Breast epithelium (tissue), 3 donors: ENCODE measurements at regions not wholly inside any gene's neighbourhood (a gene's known extent, or its start where the extent isn't known, plus 50 kb on each side); places are given as distances from the start of the nearest gene placed in this dataset.

Experiments used
- CTCF ChIP-seq, 3 donors: fragments of 450-650 bp; IDR thresholded peaks; one replicate each; pipeline ENCODE4 v1.5.1; 2016 to 2017; ENCODE audit warnings: antibody characterized with exemption in 3 of 3, mild to moderate bottlenecking in 3 of 3, moderate library complexity in 3 of 3
- POLR2A ChIP-seq: fragments of 450-650 bp; IDR thresholded peaks from one replicate; pipeline ENCODE4 v1.6.1; 2016; ENCODE audit warnings: antibody characterized with exemption, mild to moderate bottlenecking, moderate library complexity
- POLR2AphosphoS5 ChIP-seq, 3 donors: sonication (generic); formaldehyde crosslinking; IDR thresholded peaks; one replicate each; pipeline ENCODE4 v1.6.1; 2017; ENCODE audit warnings: antibody characterized with exemption in 3 of 3

- TF ChIP-seq CTCF (IDR thresholded peaks at IDR 0.05), result no peak
- no peak for TF ChIP-seq POLR2AphosphoS5 (IDR thresholded peaks at IDR 0.05)
- TF ChIP-seq POLR2A, result no peak
These were observed 579.4 kb downstream of the ALG10 start for GRCh38 chr12:34601689-34602088.
